HG02588 (cell line): ENCODE measurements at regions not wholly inside any gene's neighbourhood (a gene's known extent, or its start where the extent isn't known, plus 50 kb on each side); places are given as distances from the start of the nearest gene placed in this dataset.
"Not testable (repeated sequence)": the region's sequence is repeated elsewhere in the genome, so short reads cannot be mapped to it uniquely, and the experiment has no call there.

ENCODE experiments used
- ATAC-seq: cut with Tn5 transposase; IDR thresholded peaks from one replicate; pipeline ENCODE4 v1.9.1; 2021; ENCODE audit warnings: mild to moderate bottlenecking, moderate library complexity; ENCODE audit not compliant: unreplicated experiment

DNA sequence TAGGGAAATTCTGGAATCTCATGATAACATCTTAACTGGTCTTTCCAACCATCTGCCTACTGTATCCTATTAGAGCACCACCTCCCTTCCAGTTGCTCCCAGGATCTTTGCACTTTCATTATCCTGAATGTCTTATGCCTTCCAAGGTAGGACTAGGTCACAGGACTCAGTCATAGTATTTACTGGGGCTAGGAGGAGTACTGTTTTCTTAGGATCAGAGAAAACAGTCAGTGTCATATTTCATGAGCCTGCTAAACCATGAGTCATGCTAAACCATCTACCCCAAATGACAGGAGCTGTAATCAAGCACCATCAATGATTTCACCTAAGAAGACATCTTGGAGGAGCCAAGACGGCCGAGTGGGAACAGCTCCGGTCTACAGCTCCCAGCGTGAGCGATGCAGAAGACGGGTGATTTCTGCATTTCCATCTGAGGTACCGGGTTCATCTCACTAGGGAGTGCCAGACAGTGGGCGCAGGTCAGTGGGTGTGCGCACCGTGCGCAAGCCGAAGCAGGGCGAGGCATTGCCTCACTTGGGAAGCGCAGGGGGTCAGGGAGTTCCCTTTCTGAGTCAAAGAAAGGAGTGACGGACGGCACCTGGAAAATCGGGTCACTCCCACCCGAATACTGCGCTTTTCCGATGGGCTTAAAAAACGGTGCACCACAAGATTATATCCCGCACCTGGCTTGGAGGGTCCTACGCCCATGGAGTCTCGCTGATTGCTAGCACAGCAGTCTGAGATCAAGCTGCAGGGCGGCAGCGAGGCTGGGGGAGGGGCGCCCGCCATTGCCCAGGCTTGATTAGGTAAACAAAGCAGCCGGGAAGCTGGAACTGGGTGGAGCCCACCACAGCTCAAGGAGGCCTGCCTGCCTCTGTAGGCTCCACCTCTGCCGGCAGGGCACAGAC lies 1439.2 kb upstream of the ACVR2A start:
- ATAC-seq = not testable (repeated sequence)

DNA sequence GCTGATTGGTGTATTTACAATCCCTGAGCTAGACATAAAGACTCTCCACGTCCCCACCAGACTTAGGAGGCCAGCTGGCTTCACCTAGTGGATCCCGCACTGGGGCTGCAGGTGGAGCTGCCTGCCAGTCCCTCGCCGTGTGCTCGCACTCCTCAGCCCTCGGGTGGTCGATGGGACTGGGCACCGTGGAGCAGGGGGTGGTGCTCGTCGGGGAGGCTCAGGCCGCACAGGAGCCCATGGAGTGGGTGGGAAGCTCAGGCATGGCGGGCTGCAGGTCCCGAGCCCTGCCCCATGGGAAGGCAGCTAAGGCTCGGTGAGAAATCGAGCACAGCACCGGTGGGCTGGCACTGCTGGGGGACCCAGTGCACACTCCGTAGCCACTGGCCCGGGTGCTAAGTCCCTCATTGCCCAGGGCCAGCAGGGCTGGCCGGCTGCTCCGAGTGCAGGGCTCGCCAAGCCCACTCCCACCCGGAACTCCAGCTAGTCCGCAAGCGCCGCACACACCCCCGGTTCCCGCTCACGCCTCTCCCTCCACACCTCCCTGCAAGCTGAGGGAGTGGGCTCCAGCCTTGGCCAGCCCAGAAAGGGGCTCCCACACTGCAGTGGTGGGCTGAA lies 1441.2 kb upstream of the ACVR2A start:
- not testable (repeated sequence) for ATAC-seq

DNA sequence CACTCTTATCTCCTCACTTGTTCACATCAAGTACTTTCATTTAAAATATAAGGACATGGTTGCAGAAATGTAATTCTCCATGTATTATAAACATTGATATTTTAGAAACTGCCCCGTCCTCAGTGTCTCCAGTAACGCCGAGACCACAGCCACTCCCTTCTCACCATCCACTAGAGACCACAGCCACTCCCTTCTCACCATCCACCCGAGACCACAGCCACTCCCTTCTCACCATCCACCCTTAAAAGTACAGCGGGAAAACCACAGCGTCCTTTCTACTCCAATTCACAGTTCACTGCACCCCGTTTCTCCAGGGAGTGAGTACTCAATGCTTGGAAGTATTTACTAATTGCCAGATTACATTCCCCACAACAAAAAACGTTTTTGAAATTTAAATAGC lies 1452.2 kb upstream of the ACVR2A start:
- ATAC-seq = no peak

DNA sequence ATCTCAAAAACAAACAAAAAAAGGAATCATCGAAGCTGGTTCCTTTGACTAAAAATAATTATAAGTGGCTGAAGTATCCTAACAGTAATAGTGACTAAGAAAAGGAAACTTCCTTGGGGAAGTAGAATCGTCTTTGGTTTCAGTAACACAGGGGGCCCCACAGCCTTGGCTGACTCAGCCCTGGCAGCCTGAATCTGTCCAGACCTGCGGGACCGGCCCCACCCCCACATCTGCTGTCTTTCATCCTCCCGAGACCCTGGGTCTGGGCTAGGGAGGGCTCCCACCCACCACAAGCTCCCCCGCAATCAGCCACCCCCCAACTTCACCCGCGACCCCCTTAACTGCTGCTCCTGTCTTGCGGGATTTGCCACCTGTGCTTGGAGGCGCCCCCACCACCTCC lies 1452.6 kb upstream of the ACVR2A start:
- ATAC-seq = no peak

DNA sequence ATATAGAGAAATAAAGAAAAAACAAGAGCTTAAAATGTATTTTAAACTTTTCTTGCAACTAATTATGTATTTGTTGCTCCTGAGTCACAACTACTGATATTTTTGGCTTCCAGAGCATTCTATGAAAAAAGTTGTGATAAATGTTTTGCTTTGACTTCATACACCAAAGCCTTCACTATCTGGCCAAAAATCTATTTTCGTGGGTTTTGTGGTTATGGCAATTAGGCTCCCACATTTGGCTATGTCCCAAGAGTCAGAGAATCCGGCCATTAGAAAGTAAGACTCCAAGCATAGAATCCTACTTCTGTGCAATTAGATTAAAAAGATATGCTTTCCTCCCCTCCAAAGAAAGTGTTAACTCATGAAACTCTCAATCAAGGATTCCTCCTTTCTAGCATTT lies 1456.1 kb upstream of the ACVR2A start:
- ATAC-seq = no peak

DNA sequence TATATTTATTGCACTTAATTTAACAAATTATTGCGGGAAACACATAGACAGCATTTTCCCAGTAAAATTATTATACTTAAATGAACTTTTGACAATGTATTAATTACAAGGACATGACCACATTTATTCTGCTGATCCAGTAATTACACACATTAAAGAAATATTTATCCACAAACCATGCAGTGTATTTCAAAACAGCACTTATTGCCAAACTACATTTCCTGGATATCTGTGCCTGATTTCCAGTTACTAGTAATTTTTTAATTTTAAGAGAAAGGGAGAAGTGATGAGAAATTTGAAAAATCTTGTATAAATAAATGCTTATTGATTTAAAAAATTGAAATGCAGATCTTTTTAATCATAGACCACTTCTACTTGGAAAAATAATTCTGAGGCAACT lies 1458.7 kb upstream of the ACVR2A start:
- ATAC-seq = no peak

DNA sequence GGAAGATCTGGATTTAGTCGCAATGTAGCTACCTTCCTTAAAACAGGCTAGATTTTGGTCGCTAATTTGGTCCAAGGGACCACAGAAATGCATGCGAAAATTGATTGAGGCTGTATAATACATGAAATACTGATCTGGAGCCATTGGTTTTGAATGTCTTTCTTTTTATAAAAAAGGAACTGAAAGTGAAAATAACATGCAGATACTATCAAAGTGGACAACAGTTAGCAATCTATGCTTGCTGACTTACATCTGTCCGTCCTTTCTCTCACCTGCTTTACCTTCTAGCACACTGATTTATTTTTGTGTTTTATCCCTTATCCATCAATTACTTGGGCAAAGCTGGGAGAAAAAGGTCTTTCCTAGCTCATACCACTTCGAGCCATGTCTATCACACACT lies 1459.8 kb upstream of the ACVR2A start:
- ATAC-seq = no peak

DNA sequence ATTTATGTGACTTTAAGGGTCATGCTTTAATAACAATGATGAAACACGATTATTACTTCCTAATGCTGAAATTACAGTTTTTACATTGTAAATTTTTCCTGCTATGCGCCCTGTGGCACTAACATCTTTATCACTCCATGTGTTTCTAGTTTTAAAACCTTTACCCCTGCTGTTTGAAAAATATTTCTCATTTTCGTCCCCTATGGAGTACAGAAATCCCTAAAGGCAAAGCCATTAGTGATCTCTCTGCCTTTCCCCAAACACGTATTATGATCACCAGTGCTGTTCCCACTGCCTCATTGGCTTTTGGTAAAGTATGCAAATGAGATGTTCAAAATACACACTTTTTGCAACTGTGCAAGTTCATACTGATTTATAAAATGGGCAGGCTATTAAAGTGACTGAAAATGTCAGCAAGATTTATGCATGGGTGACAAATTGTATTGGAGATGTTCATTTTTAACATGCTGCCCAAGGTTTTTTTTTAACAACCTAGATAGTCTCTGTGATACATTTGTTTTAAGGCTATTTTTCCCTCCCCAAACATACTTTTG lies 1468.2 kb upstream of the ACVR2A start:
- no peak for ATAC-seq

DNA sequence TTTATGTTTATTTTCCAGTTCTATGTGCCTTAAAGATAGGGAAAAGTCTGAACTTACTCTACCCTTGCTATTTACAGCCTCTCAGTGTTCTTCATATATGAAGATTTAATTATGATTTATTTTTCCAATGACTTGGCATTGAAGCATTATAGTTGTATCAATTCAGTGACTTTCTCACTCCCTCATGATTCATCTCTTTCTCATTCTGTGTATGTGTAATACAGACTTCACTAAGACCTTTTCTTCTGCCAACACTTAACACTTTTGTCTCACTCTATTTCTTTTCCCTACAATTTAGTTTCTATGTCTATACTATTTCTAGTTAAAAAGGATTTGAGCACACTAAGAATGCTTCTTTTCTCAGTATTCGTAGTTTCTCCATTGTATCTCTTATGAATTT lies 1470.3 kb upstream of the ACVR2A start:
- no peak for ATAC-seq

DNA sequence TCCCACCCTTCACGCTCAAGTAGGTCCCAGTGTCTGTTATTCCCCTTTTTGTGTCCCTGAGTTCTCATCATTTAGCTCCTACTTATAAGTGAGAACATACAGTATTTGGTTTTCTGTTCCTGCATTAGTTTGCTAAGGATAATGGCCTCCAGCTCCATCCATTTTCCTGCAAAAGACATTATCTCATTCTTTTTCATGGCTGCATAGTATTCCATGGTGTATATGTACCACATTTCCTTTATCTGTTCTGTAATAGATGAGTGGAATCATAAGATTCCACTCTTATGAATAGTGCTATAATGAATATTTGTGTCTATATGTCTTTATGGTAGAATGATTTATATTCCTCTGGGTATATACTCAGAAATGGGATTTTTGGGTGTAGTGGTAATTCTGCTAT lies 1473.5 kb upstream of the ACVR2A start:
- ATAC-seq = not testable (repeated sequence)

DNA sequence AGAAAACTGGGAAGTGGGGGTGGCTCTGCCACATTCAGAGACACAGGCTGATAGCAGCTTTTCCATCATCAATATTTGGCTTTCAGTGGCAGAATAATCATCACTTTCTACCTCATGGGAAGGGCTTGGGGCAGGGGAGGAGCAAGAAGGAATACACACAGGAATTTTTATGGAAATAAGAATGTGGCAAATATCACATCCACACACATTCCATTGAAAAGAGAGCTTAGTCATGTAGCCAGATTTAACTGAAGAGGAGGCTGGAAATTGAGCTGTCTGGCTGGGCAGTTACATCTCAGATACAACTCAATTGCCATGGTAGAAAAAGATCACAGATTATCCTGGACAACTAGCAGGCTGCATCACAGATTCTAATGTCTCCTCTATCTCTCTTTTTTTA lies 1474.0 kb upstream of the ACVR2A start:
- no peak for ATAC-seq

DNA sequence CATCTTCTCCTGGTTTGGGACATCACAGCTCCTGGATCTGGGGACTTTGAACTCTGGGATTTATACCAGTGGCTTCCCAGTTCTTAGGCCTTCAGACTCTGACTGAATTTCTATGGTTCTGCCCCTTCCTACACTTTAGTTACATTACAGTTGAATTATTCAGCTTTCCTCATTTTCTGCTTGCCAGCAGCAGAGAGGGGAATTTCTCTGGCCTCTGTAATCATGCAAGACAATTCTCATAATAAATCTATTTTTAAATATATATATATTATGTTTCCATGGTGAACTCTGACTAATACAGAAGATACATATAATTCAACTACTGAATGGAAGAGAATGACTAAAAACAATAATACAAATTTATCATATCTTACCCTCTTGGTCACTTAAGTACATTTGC lies 1478.6 kb upstream of the ACVR2A start:
- no peak for ATAC-seq

DNA sequence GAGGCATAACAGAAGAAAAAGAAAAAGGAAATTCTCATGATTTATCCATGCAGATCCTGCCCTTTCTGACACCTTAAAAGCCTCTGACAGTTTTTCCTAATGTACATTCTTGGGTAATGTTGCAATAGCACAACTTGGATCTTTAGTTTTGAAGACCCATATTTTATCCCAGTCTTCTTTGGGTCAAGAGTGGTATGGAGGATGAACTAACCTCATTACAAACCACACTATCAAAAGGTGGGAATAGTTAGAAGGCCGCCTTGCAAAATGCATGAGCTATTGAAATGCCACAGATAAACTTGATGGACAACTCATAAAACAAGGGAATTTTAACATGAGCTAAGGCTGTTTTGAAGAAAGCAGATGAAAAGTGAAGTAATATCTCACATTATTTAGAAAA lies 1479.8 kb upstream of the ACVR2A start:
- ATAC-seq = no peak

DNA sequence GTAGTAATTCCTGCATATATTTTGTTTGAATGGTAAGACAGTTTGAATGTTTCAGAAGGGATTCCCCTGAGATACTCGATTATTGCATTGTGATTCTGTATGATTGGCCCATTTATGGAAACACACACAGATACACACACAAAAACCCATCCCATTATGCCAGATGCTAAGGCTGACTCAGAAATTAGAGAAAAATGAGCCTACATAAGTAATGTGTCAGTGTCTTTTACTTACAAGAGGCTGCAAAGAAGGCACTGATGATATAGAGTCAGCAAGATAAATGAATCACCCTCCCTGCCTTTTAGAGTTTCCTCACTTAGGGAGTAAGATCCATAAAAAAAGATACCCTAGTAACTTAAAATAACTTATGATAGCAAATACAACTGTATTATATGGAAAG lies 1481.1 kb upstream of the ACVR2A start:
- no peak for ATAC-seq

DNA sequence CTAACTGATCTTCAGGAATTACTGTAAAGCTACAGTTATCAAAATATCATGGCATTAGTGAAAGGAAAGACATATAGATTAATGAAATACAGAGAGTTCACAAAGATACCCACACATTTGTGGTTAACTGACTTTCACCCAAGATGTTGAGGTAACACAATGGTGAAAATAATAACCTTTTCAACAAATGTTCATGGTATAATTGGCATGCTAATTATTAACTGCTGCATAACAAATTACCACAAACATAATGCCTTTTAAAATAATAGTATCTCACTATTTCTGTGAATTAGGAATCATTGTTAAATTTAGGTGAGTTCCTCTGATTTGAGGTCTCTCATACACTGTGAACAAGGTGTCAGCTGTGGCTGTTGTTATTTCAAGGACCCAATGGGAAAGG lies 1493.1 kb upstream of the ACVR2A start:
- no peak for ATAC-seq

DNA sequence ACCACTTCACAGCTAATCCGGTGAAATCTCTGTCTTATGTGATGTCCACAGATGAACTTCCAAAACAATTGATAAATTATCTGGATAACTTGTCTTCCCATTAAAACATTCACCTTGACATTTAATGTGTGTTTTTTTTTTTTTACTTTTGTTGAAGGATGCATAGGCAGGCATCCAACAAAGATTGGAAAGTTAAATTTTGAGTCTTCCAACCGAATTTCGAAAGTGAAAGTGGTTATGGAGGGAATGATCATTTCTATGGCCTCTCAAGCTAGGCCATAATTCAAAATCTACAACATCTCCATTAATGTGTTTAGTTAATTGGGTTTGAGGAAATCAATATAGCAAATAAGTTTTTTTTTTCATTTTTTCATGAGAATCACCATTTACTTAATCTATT lies 1495.5 kb upstream of the ACVR2A start:
- ATAC-seq = no peak

DNA sequence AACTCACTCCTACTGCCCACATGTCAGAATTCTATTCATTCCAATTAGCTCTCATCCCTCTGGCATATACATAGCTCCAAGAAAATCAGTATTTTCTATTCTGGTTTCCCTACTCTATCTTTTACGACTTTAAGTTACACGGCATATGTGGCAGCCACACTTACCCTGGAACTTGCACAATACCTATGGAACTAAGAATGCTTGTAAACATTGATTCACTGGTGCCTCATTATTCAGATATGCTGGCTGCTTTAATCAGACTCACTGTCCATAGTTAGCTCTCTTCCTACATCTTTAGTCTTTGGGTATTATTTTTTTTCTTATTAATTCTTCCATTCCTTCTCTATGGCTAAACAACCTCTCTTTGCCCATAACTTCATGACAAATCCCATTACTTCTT lies 1519.9 kb upstream of the ACVR2A start:
- no peak for ATAC-seq

DNA sequence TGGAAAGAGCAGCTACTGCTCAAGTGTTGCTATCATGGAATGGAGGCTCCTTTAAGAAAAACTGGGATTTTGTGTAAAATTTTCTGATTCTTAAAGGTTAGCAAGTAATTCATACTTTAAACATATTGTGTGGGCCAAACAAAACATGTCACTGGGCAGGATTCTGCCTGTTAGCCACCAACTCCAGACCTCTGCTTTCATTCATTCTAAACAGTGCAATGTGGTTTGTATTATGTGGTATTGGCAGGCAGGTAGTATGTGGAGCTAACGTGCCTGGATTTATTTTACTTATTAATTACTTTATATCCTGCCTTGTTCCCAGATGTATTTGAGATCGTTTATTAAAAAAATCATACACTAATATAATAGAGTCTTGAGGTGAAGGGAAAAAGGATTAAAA lies 1521.3 kb upstream of the ACVR2A start:
- no peak for ATAC-seq

DNA sequence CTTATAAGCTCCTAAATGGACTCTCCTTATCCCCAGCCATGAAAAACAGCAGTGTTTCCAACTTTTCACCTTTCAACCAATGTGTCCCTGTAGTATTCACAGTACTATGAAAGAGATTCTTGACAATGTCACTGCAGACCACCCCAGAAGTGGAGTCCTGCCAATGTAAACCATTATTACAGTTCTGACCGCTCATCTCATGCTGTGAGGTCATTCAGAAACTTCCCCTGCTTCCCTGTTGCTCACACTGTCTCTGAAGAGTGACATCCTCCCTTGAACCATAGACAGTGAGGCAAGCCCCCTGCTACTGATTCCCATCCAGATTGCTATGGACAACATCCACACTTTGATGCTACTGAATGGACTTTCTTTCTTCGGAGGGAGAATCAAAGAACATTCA lies 1523.7 kb upstream of the ACVR2A start:
- ATAC-seq = no peak

DNA sequence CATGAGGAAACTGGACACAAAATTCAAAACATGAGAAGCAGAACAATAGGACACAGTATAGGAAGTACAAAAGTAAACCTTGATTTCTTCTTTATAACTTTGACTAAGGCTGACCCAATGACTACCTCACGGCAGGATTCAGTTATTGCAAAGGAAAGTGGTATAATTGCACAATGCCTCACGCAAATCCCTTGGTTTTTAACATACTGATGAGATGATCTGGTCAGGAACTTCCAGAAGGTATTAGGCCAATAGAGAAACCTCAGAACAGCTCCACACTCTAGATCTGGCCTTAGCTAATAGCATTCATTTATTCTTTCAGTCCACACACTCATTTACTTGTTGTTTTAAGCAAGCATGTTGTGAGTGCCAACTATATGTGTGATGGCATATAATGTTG lies 1526.9 kb upstream of the ACVR2A start:
- ATAC-seq = no peak

DNA sequence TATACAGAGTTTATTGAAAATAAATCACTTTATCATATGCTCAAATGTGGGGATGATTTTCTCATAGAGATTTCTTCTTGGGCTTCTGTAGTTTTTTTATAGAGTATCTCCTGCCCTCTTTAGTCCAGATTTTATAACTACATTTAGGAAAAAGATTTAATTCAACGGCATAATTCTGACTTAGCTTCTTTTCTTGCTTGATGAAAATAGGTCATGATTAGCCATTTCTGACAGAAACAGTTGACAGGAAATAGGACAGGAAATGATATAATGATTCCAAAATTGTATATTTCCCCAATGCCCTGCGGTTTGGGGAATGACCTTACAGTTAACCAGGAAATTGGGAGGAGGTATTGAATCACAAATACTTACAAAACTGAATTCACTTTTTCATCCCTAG lies 1531.9 kb upstream of the ACVR2A start:
- no peak for ATAC-seq

DNA sequence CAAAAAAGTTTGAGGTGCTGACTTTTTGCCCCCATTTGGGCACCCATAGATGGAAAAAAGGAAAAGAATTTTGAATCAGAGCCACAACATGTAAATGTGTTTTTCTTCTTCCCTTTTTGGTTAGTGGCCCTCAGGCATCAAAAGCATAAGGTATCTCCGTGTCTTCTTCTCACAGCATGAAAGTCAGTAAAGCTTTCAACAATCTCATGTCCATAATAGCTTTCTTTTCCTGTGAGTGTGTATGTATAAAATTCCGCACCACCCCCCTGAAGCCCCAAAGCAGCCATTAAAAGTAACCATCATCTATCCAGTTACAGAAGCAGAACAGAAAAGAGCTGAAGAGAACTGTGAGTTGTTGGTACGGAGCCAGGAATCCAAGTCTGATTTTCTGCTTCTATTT lies 1539.7 kb upstream of the ACVR2A start:
- no peak for ATAC-seq
